GM12892 (cell line): ENCODE measurements at regions not wholly inside any gene's neighbourhood (a gene's known extent, or its start where the extent isn't known, plus 50 kb on each side); places are given as distances from the start of the nearest gene placed in this dataset.
"Not testable (repeated sequence)": the region's sequence is repeated elsewhere in the genome, so short reads cannot be mapped to it uniquely, and the experiment has no call there.

Source experiments
- POLR2A ChIP-seq: IDR thresholded peaks from 2 replicates; pipeline ENCODE4 v1.6.1; 2011; ENCODE audit warnings: low read depth, low read length, control low read depth
- POLR2AphosphoS5 ChIP-seq: IDR thresholded peaks from 2 replicates; pipeline ENCODE4 v1.6.1; 2011; ENCODE audit warnings: low read depth, low read length, control low read depth

- TF ChIP-seq POLR2A, POLR2AphosphoS5: not testable (repeated sequence)
Observed at GRCh38 chr6:58365856-58366255, 1048.4 kb downstream of the PRIM2 start.
